ENCODE measurements at regions not wholly inside any gene's neighbourhood (a gene's known extent, or its start where the extent isn't known, plus 50 kb on each side); places are given as distances from the start of the nearest gene placed in this dataset.

DNA sequence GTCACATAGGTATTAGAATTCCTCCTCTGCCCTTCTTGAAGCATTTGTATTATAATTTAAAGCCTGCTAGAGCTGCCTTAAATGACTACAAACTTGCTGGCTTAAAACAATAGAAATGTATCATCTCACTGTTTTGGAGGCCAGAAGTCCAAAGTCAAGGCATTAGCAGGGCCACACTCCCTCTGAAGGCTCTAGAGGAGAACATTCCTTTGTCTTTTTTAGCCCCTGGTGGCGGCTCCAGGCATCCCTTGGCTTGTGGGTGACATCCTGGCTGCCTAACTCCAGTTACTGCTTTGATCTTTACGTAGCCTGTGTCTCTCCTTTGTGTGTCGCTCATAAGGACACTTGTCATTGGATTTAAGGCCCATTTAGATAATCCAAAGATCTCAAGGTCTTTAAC lies 186.6 kb upstream of the SALL1 start:
- no peak for TF ChIP-seq POLR2A (IDR thresholded peaks at IDR 0.05)
- TF ChIP-seq, protein P1, sequence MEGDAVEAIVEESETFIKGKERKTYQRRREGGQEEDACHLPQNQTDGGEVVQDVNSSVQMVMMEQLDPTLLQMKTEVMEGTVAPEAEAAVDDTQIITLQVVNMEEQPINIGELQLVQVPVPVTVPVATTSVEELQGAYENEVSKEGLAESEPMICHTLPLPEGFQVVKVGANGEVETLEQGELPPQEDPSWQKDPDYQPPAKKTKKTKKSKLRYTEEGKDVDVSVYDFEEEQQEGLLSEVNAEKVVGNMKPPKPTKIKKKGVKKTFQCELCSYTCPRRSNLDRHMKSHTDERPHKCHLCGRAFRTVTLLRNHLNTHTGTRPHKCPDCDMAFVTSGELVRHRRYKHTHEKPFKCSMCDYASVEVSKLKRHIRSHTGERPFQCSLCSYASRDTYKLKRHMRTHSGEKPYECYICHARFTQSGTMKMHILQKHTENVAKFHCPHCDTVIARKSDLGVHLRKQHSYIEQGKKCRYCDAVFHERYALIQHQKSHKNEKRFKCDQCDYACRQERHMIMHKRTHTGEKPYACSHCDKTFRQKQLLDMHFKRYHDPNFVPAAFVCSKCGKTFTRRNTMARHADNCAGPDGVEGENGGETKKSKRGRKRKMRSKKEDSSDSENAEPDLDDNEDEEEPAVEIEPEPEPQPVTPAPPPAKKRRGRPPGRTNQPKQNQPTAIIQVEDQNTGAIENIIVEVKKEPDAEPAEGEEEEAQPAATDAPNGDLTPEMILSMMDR (IDR thresholded peaks at IDR 0.05), result no peak
